Caki2 (cell line): ENCODE measurements at regions not wholly inside any gene's neighbourhood (a gene's known extent, or its start where the extent isn't known, plus 50 kb on each side); places are given as distances from the start of the nearest gene placed in this dataset.
"Not testable (repeated sequence)": the region's sequence is repeated elsewhere in the genome, so short reads cannot be mapped to it uniquely, and the experiment has no call there.

Experiments used
- DNase-seq: peaks from one replicate; pipeline ENCODE4 v3.0.0-alpha.2; 2015; ENCODE audit warnings: low read depth
- in situ Hi-C: cut with HindIII; loops from 2 replicates; pipeline ENCODE4 v1.10.0; 2016; ENCODE audit warnings: low sequenced_read_pairs, low pct_unique_long_range_greater_than_20kb, mixed read lengths

GRCh38 chr10:65130162-65130758 is 1609.1 kb downstream of the REEP3 start:
- DNase-seq = no peak
- in situ Hi-C loops = no loop called here

GRCh38 chr10:65133652-65134051 is 1612.5 kb downstream of the REEP3 start:
- DNase-seq = no peak
- in situ Hi-C loops = no loop called here

GRCh38 chr10:65135508-65135907 is 1614.3 kb downstream of the REEP3 start:
- in situ Hi-C loops = no loop called here
- no peak for DNase-seq

GRCh38 chr10:65142641-65143435 is 1621.6 kb downstream of the REEP3 start:
- DNase-seq = no peak
- in situ Hi-C loops = no loop called here

GRCh38 chr10:65143723-65144122 is 1622.5 kb downstream of the REEP3 start:
- no peak for DNase-seq
- in situ Hi-C loops = no loop called here

GRCh38 chr10:65149878-65150277 is 1628.7 kb downstream of the REEP3 start:
- no peak for DNase-seq
- in situ Hi-C loops = no loop called here

GRCh38 chr10:65166272-65166671 is 1645.1 kb downstream of the REEP3 start:
- no peak for DNase-seq
- in situ Hi-C loops = no loop called here

- no peak for DNase-seq
- in situ Hi-C loops = no loop called here
Observed at GRCh38 chr10:65172249-65172648, 1651.0 kb downstream of the REEP3 start.

- in situ Hi-C loops = no loop called here
- no peak for DNase-seq
Observed at GRCh38 chr10:65176994-65177393, 1655.8 kb downstream of the REEP3 start.

GRCh38 chr10:65183236-65183635 is 1662.0 kb downstream of the REEP3 start:
- in situ Hi-C loops = no loop called here
- DNase-seq = no peak

- DNase-seq, in situ Hi-C loops: not testable (repeated sequence)
Observed at GRCh38 chr10:65186668-65187067, 1665.5 kb downstream of the REEP3 start.

GRCh38 chr10:65194126-65194525 is 1672.9 kb downstream of the REEP3 start:
- in situ Hi-C loops = no loop called here
- DNase-seq = peak; percentile 14

GRCh38 chr10:65194555-65194954 is 1673.4 kb downstream of the REEP3 start:
- DNase-seq = no peak
- in situ Hi-C loops = no loop called here

GRCh38 chr10:65196111-65196510 is 1674.9 kb downstream of the REEP3 start:
- in situ Hi-C loops = no loop called here

GRCh38 chr10:65197935-65198334 is 1676.7 kb downstream of the REEP3 start:
- in situ Hi-C loops = no loop called here

More at GRCh38 chr10:65196111-65196510, 1674.9 kb downstream of the REEP3 start:
- no peak for DNase-seq

GRCh38 chr10:65201491-65201890 is 1680.3 kb downstream of the REEP3 start:
- in situ Hi-C loops = no loop called here
- no peak for DNase-seq

More at GRCh38 chr10:65197935-65198334, 1676.7 kb downstream of the REEP3 start:
- no peak for DNase-seq

GRCh38 chr10:65204999-65205398 is 1683.8 kb downstream of the REEP3 start:
- no peak for DNase-seq
- in situ Hi-C loops = no loop called here

GRCh38 chr10:65213170-65213569 is 1692.0 kb downstream of the REEP3 start:
- no peak for DNase-seq
- in situ Hi-C loops = no loop called here

- DNase-seq = no peak
- in situ Hi-C loops = no loop called here
Observed at GRCh38 chr10:65219444-65219843, 1698.2 kb downstream of the REEP3 start.

- in situ Hi-C loops = no loop called here
- no peak for DNase-seq
Observed at GRCh38 chr10:65231148-65231547, 1694.7 kb upstream of the LRRTM3 start.
